HepG2 (cell line): ENCODE measurements at regions not wholly inside any gene's neighbourhood (a gene's known extent, or its start where the extent isn't known, plus 50 kb on each side); places are given as distances from the start of the nearest gene placed in this dataset.

Experiments
- ATAC-seq: fragments of 200-7000 bp; cut with Tn5 transposase; 3 replicates; pipeline ENCODE4 v1.9.1; 2020; ENCODE audit warnings: mild to moderate bottlenecking, moderate library complexity
- BruUV-seq: library from RNA; stranded (reverse); fragments of 400-500 nt; replicated peaks from 2 replicates; lab custom pipeline; 2021; lab: Mats Ljungman, UMichigan
- CTCF ChIA-PET: fragments of 300-600 bp; formaldehyde crosslinking; extraction: SDS; loops from one replicate; lab custom pipeline; 2021; ENCODE audit warnings: low total read pairs, inconsistent platforms, low intra/inter-chr PET ratio; lab: Yijun Ruan, JAX
- POLR2A ChIA-PET: fragments of 350-600 bp; sonication (Branson Sonifier 250); formaldehyde crosslinking; loops from one replicate; lab custom pipeline; 2020; ENCODE audit warnings: antibody characterized with exemption, inconsistent platforms; lab: Yijun Ruan, JAX
- DNase-seq: peaks from one replicate; pipeline ENCODE4 v3.0.0-alpha.2; 2015; ENCODE audit warnings: low spot score
- FAIRE-seq: peaks from 3 replicates; lab custom pipeline; 2011; peaks lifted over from hg19 to GRCh38; lab: Jason Lieb, UNC
- H2AFZ ChIP-seq: one replicate; pipeline ENCODE4 v1.6.1; 2011; ENCODE audit warnings: low read length, inconsistent platforms
- H3K27ac ChIP-seq: fragments of 300-600 bp; 3 replicates; pipeline ENCODE4 v1.8.0; 2011; ENCODE audit warnings: mixed run types, mild to moderate bottlenecking, mixed read lengths, low read length, inconsistent platforms; ENCODE audit not compliant: insufficient read depth; ENCODE audit errors: extremely low read length
- H3K27me3 ChIP-seq, 2 experiments: fragments of 200-600 bp in 1 of 2; 2 replicates in 1 of 2; 3 replicates in 1 of 2; pipeline versions ENCODE4 v1.6.0 to v1.8.0; 2011; ENCODE audit warnings: low read length in 2 of 2, mild to moderate bottlenecking in 2 of 2, moderate library complexity in 2 of 2, inconsistent platforms in 1 of 2; ENCODE audit not compliant: insufficient read depth in 2 of 2, control insufficient read depth in 1 of 2
- H3K36me3 ChIP-seq, 2 experiments: fragments of 200-600 bp in 1 of 2; replicated peaks in 1 of 2; 2 replicates in 1 of 2; 3 replicates in 1 of 2; pipeline versions ENCODE4 v1.5.1 to v1.8.0; 2011; ENCODE audit warnings: low read length in 2 of 2, inconsistent platforms in 1 of 2; ENCODE audit not compliant: insufficient read depth in 2 of 2, control insufficient read depth in 1 of 2
- H3K4me1 ChIP-seq: 2 replicates; pipeline ENCODE4 v1.5.1; 2012; ENCODE audit warnings: low read length, inconsistent platforms; ENCODE audit not compliant: insufficient read depth
- H3K4me2 ChIP-seq: 2 replicates; pipeline ENCODE4 v1.6.0; 2011; ENCODE audit warnings: low read depth, low read length, inconsistent platforms
- H3K4me3 ChIP-seq, 3 experiments: fragments of 200-600 bp in 1 of 3; sonication (generic), shearing (Covaris generic) in 1 of 3; replicated peaks in 1 of 3; 2 replicates each; pipeline ENCODE4 v1.5.1; 2011 to 2016; ENCODE audit warnings: low read length in 3 of 3, inconsistent platforms in 2 of 3, low read depth in 2 of 3, mild to moderate bottlenecking in 2 of 3, control low read depth in 1 of 3, mixed read lengths in 1 of 3; ENCODE audit not compliant: insufficient read depth in 1 of 3
- H3K79me2 ChIP-seq: one replicate; pipeline ENCODE4 v1.6.1; 2011; ENCODE audit warnings: low read length, inconsistent platforms; ENCODE audit not compliant: insufficient read depth
- H3K9ac ChIP-seq: 2 replicates; pipeline ENCODE4 v1.6.0; 2011; ENCODE audit warnings: mild to moderate bottlenecking, low read depth, low read length, inconsistent platforms; ENCODE audit not compliant: insufficient read depth
- H3K9me3 ChIP-seq: 2 replicates; pipeline ENCODE4 v1.5.1; 2012; ENCODE audit warnings: mild to moderate bottlenecking, low read length
- H4K20me1 ChIP-seq: 2 replicates; pipeline ENCODE4 v1.6.0; 2011; ENCODE audit warnings: inconsistent platforms, mild to moderate bottlenecking, low read length, moderate library complexity; ENCODE audit not compliant: insufficient read depth
- AGO2 ChIP-seq: fragments of 200-400 bp; formaldehyde crosslinking; optimal IDR thresholded peaks from 2 replicates; pipeline ENCODE3; 2017; ENCODE audit warnings: mild to moderate bottlenecking, low read depth, low read length, moderate library complexity
- CBX5 ChIP-seq: sonication (generic); formaldehyde crosslinking; IDR thresholded peaks from 2 replicates; pipeline ENCODE4 v1.4.0; 2020; ENCODE audit warnings: missing genetic modification reagents, borderline replicate concordance
- CC2D1A ChIP-seq: sonication (generic); formaldehyde crosslinking; IDR thresholded peaks from 2 replicates; pipeline ENCODE4 v1.8.1; 2023; ENCODE audit warnings: mild to moderate bottlenecking, missing genetic modification reagents
- CREB3 ChIP-seq: sonication (generic); formaldehyde crosslinking; IDR thresholded peaks from 2 replicates; pipeline ENCODE4 v1.5.0; 2020; ENCODE audit warnings: missing genetic modification reagents
- MLX ChIP-seq: IDR thresholded peaks from 2 replicates; pipeline ENCODE4 v1.6.1; 2016
- PPARG ChIP-seq: conservative IDR thresholded peaks from 2 replicates; pipeline ENCODE4 v1.6.1; 2016; ENCODE audit warnings: missing biosample characterization, missing genetic modification reagents
- PREB ChIP-seq: sonication (generic); formaldehyde crosslinking; IDR thresholded peaks from 2 replicates; pipeline ENCODE4 v1.4.0; 2020; ENCODE audit warnings: missing genetic modification reagents
- SALL2 ChIP-seq: sonication (generic); formaldehyde crosslinking; IDR thresholded peaks from 2 replicates; pipeline ENCODE4 v1.8.1; 2023; ENCODE audit warnings: mild to moderate bottlenecking, missing genetic modification reagents, inconsistent platforms
- SNRNP70 ChIP-seq: fragments of 200-400 bp; formaldehyde crosslinking; IDR thresholded peaks from 2 replicates; pipeline ENCODE4 v1.6.1; 2017; ENCODE audit warnings: mild to moderate bottlenecking, low read depth, low read length, moderate library complexity
- TCF7L2 ChIP-seq: IDR thresholded peaks from 2 replicates; pipeline ENCODE4 v1.6.1; 2011; ENCODE audit warnings: mild to moderate bottlenecking, low read depth, low read length, moderate library complexity
- ZBTB2 ChIP-seq: sonication (generic); formaldehyde crosslinking; IDR thresholded peaks from 2 replicates; pipeline ENCODE4 v1.8.0; 2022; ENCODE audit warnings: low read depth, missing genetic modification reagents
- ZBTB25 ChIP-seq: IDR thresholded peaks from 2 replicates; pipeline ENCODE4 v1.6.1; 2018; ENCODE audit warnings: missing genetic modification reagents
- ZBTB39 ChIP-seq: sonication (generic); formaldehyde crosslinking; IDR thresholded peaks from 2 replicates; pipeline ENCODE4 v1.5.0; 2020; ENCODE audit warnings: missing genetic modification reagents
- ZKSCAN5 ChIP-seq: sonication (generic); formaldehyde crosslinking; IDR thresholded peaks from 2 replicates; pipeline ENCODE4 v1.5.1; 2020; ENCODE audit warnings: mild to moderate bottlenecking, missing genetic modification reagents
- ZNF12 ChIP-seq: sonication (generic); formaldehyde crosslinking; IDR thresholded peaks from 2 replicates; pipeline ENCODE4 v1.5.0; 2020; ENCODE audit warnings: missing genetic modification reagents
- ZNF354B ChIP-seq: sonication (generic); formaldehyde crosslinking; IDR thresholded peaks from 2 replicates; pipeline ENCODE4 v1.8.0; 2022; ENCODE audit warnings: mild to moderate bottlenecking, missing genetic modification reagents
- ZSCAN12 ChIP-seq: sonication (generic); formaldehyde crosslinking; IDR thresholded peaks from 2 replicates; pipeline ENCODE4 v1.9.0; 2021; ENCODE audit warnings: mild to moderate bottlenecking, missing genetic modification reagents
- WGBS: methylation state at CpG from one replicate; pipeline ENCODE4 v1.1.6; 2017; ENCODE audit warnings: low lambda C conversion rate; 5-methylcytosine and 5-hydroxymethylcytosine counted together
- in situ Hi-C: cut with HindIII; loops from 2 replicates; pipeline ENCODE4 v1.10.0; 2017; ENCODE audit warnings: low pct_unique_long_range_greater_than_20kb; ENCODE audit not compliant: extremely low pct_ligation_motif_present
- intact Hi-C: fragments of 100-400 bp; cut with micrococcal nuclease; formaldehyde crosslinking; loops from one replicate; pipeline ENCODE4 v1.10.0; 2022; ENCODE audit not compliant: unreplicated experiment

- in situ Hi-C loops = no loop called here
- FAIRE-seq = no peak
- Histone ChIP-seq H3K27ac (no peak overlapping the region), H3K36me3 (no peaks in the 10 kb centered on the region), H3K27me3 (no peaks in the 10 kb centered on the region), H3K79me2 (no peaks in the 10 kb centered on the region), H3K4me2 (no peak overlapping the region), H2AFZ (no peak overlapping the region), H4K20me1 (no peaks in the 10 kb centered on the region), H3K4me1 (no peaks in the 10 kb centered on the region), H3K9me3 (no peaks in the 10 kb centered on the region), H3K9ac (no peak overlapping the region), H3K4me3 (no peak overlapping the region)
- CTCF ChIA-PET = no interaction called here
- intact Hi-C loops = no loop called here
- POLR2A ChIA-PET = no interaction called here
- no TSS peak for BruUV-seq
- 0% methylated on average over 3 of the region's 3 CpGs for WGBS
- ATAC-seq = peak; percentile 49; the same call in 2 of the 3 replicates
- no peak for DNase-seq
- TF ChIP-seq PREB = no peak
- no peak for TF ChIP-seq CC2D1A (CRISPR knock-in tag)
- no peak for TF ChIP-seq TCF7L2
- TF ChIP-seq SNRNP70 = no peak
- TF ChIP-seq MLX (CRISPR knock-in tag) = no peak
- no peak for TF ChIP-seq SALL2
- TF ChIP-seq ZNF12 (CRISPR knock-in tag) = no peak
- no peak for TF ChIP-seq ZSCAN12 (CRISPR knock-in tag)
- TF ChIP-seq ZBTB39 = no peak
- TF ChIP-seq CREB3 (CRISPR knock-in tag) = no peak
- no peak for TF ChIP-seq CBX5
- TF ChIP-seq ZBTB25 (CRISPR knock-in tag) = no peak
- no peak for TF ChIP-seq PPARG (CRISPR knock-in tag)
- TF ChIP-seq ZBTB2 (CRISPR knock-in tag) = no peak
- no peak for TF ChIP-seq ZKSCAN5 (CRISPR knock-in tag)
- no peak for TF ChIP-seq ZNF354B (CRISPR knock-in tag)
- no peak for TF ChIP-seq AGO2
Observed at GRCh38 chr18:42635378-42636048, 480.0 kb downstream of the RIT2 start.
